NT2/D1 (cell line): ENCODE measurements at regions not wholly inside any gene's neighbourhood (a gene's known extent, or its start where the extent isn't known, plus 50 kb on each side); places are given as distances from the start of the nearest gene placed in this dataset.

Experiments used
- YY1 ChIP-seq: IDR thresholded peaks from 2 replicates; pipeline ENCODE4 v1.6.1; 2011; ENCODE audit not compliant: insufficient read length, insufficient read depth
- ZNF274 ChIP-seq: IDR thresholded peaks from 2 replicates; pipeline ENCODE4 v1.6.1; 2011; ENCODE audit warnings: mild to moderate bottlenecking, low read depth, low read length

DNA sequence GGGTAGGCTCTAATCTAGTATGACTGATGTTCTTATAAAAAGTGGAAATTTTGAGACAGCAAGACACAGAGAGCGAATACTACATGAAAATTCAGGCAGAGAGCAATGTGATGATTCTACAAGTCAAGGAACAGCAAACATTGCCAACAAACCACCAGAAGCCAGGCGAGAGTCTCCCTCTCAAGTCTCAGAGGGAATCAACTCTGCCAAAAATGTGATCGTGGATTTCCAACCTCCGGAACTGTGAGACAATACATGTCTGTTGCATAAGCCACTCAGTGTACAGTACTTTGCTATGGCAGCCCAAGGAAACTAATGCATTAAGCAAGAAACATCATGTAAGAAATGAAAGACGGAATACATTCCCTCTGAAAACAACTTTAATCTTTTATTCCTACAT is 52.1 kb upstream of the CCNG1 start:
- TF ChIP-seq YY1 (no peak), ZNF274 (no peak)
